ENCODE measurements at regions not wholly inside any gene's neighbourhood (a gene's known extent, or its start where the extent isn't known, plus 50 kb on each side); places are given as distances from the start of the nearest gene placed in this dataset.

GRCh38 chrX:97787311-97787710 lies 903.6 kb downstream of the RPA4 start:
- Histone ChIP-seq H3K36me3 (no peaks in the 10 kb centered on the region), H3K4me1 (no peaks in the 10 kb centered on the region), H3K4me3 (no peak overlapping the region), H3K27me3 (no peaks in the 10 kb centered on the region), H3K27ac (no peak overlapping the region), H3K9me3 (no peaks in the 10 kb centered on the region)
- 86 to 94% methylated on average over 2 of the region's 2 CpGs for WGBS, 2 donors
- no peak for FAIRE-seq
- DNase-seq, result no peak
- intact Hi-C loops (cut with DNase I), result no loop called here
- TF ChIP-seq, protein P1, sequence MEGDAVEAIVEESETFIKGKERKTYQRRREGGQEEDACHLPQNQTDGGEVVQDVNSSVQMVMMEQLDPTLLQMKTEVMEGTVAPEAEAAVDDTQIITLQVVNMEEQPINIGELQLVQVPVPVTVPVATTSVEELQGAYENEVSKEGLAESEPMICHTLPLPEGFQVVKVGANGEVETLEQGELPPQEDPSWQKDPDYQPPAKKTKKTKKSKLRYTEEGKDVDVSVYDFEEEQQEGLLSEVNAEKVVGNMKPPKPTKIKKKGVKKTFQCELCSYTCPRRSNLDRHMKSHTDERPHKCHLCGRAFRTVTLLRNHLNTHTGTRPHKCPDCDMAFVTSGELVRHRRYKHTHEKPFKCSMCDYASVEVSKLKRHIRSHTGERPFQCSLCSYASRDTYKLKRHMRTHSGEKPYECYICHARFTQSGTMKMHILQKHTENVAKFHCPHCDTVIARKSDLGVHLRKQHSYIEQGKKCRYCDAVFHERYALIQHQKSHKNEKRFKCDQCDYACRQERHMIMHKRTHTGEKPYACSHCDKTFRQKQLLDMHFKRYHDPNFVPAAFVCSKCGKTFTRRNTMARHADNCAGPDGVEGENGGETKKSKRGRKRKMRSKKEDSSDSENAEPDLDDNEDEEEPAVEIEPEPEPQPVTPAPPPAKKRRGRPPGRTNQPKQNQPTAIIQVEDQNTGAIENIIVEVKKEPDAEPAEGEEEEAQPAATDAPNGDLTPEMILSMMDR (IDR thresholded peaks at IDR 0.05), result no peak
- ATAC-seq, result no peak

GRCh38 chrX:97787849-97788248 lies 904.1 kb downstream of the RPA4 start:
- WGBS, 2 donors, result 74 to 83% methylated on average over 2 of the region's 2 CpGs
- H3K36me3 ChIP-seq, result no peaks in the 10 kb centered on the region
- H3K27ac ChIP-seq, result no peak overlapping the region
- DNase-seq, result no peak
- TF ChIP-seq, protein P1 (IDR thresholded peaks at IDR 0.05), result no peak
- H3K9me3 ChIP-seq, result no peaks in the 10 kb centered on the region
- H3K4me3 ChIP-seq, result no peak overlapping the region
- no peak for FAIRE-seq
- intact Hi-C loops (cut with DNase I), result no loop called here
- no peaks in the 10 kb centered on the region for H3K27me3 ChIP-seq
- no peak for ATAC-seq
- no peaks in the 10 kb centered on the region for H3K4me1 ChIP-seq

DNA sequence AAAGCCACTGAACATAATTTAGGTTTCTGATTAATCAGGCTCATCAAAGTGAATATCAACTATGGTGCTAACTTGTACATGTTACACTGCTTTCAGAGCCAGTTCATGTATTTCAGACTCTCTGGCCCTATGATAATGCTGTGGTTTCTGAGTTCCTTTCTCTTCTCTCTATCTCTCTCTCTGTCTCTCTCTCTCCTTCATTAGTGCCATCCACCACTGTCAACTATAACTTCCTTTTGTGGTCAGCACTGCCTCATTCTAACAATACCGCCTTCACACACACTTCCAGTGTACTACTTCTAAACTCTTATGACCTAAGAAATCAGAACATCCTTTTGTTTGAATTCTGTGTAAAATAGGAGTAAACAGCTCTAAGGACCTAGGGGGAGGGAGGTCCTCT lies 907.1 kb downstream of the RPA4 start:
- WGBS, 2 donors, result 69 to 89% methylated on average over 1 of the region's 1 CpG
- no peaks in the 10 kb centered on the region for H3K36me3 ChIP-seq
- TF ChIP-seq, protein P1 (IDR thresholded peaks at IDR 0.05), result no peak
- H3K9me3 ChIP-seq, result no peaks in the 10 kb centered on the region
- DNase-seq (no peak), ATAC-seq (no peak), FAIRE-seq (no peak)
- no peak overlapping the region for H3K27ac ChIP-seq
- intact Hi-C loops (cut with DNase I), result no loop called here
- H3K4me1 ChIP-seq, result no peaks in the 10 kb centered on the region
- no peak overlapping the region for H3K4me3 ChIP-seq
- H3K27me3 ChIP-seq, result no peaks in the 10 kb centered on the region

DNA sequence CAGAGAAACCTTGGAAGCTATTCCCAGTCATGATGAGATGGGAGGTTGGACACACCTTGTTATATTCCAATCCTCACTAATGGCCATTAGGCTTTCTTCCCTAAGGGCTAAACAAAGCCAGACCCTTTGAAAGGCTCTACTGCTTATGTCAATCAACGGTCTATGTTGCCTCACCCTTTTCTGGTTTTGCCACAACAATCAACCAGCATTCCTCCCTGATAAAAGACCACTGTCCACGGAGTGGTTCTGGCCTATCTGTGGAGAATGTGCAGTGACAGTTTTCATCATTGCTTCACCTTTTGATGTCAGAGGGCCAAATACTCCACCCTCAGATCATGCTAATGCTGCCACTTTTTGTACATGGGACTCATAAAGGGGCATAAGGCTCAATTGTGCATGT lies 913.4 kb downstream of the RPA4 start:
- H3K4me3 ChIP-seq, result no peak overlapping the region
- TF ChIP-seq, protein P1 (IDR thresholded peaks at IDR 0.05), result no peak
- H3K9me3 ChIP-seq, result no peaks in the 10 kb centered on the region
- DNase-seq (no peak), ATAC-seq (no peak), FAIRE-seq (no peak)
- intact Hi-C loops (cut with DNase I), result no loop called here
- WGBS, 2 donors, result 50 to 53% methylated on average over 2 of the region's 2 CpGs
- H3K27ac ChIP-seq, result no peak overlapping the region
- H3K27me3 ChIP-seq, result no peaks in the 10 kb centered on the region
- no peaks in the 10 kb centered on the region for H3K36me3 ChIP-seq
- no peaks in the 10 kb centered on the region for H3K4me1 ChIP-seq

DNA sequence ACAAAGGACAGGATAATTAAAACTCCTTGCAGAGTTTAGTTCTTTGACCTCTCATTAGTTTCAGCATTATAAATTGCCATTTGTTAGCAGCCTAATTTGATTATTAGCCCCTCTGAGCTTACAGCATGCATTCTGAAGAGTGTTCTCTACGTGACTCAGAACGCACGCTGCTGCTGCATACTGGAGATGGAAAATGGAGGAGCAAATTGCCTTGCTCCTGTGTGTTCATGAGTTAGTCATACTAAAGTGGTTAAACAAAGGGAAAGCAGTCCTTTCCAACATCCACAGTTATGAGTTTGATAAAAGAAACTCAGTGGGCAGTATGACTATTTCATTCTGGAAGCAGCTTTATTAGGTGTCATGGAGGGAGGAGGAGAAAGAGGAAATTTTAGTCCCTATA lies 922.5 kb downstream of the RPA4 start:
- ATAC-seq (no peak), FAIRE-seq (no peak)

More for the DNA sequence above, 922.5 kb downstream of the RPA4 start:
- TF ChIP-seq, protein P1 (IDR thresholded peaks at IDR 0.05), result no peak
- no peaks in the 10 kb centered on the region for H3K4me1 ChIP-seq
- no peak overlapping the region for H3K27ac ChIP-seq
- no peak for DNase-seq
- peaks cover 0 to 4% (median 0%) of the 10 kb centered on the region in 4 donors for H3K27me3 ChIP-seq
- 85 to 91% methylated on average over 3 of the region's 3 CpGs for WGBS, 2 donors
- no peak overlapping the region for H3K4me3 ChIP-seq
- H3K36me3 ChIP-seq, result no peaks in the 10 kb centered on the region
- H3K9me3 ChIP-seq, result no peaks in the 10 kb centered on the region
- intact Hi-C loops (cut with DNase I), result no loop called here

Measured in pancreas (tissue), 10 donors.